ENCODE measurements at regions not wholly inside any gene's neighbourhood (a gene's known extent, or its start where the extent isn't known, plus 50 kb on each side); places are given as distances from the start of the nearest gene placed in this dataset.
A peak's percentile ranks its signal among the peaks of the same experiment; 100 is the strongest.

DNA sequence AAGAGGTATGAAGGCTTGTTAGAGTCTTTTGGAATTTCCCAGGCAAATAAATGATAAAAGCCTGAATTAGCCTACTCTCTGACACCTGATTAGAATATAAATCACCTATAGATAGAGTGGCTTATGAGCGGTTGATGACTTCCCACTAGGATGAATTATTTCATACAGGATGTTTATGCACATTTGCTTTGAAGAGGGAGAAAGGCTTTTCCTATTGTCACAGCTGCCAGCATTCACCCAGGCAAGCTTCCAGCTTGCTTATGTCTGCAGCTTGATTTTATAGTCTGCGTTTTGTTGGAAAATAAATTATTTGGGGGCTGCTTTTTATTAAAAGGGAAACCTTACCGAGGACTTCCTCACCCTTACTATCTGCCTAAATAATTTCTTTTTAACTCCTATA, 51.3 kb upstream of the EIF2S2 start:
- 46 to 66% (median 61%) methylated on average over 3 of the region's 3 CpGs for WGBS, 5 donors
- peak in 1 of 2 donors; percentile 35 for DNase-seq
- intact Hi-C loops (cut with DNase I; ENCODE audit: low total_unique reads), result no loop called here

GRCh38 chr20:34164381-34164984, 52.4 kb upstream of the EIF2S2 start:
- Histone ChIP-seq H3K27me3 (peaks cover 0 to 4% (median 0%) of the 10 kb centered on the region in 3 donors), H3K4me3 (no peak overlapping the region), H3K36me3 (no peaks in the 10 kb centered on the region), H3K27ac (no peak overlapping the region), H3K9me3 (no peaks in the 10 kb centered on the region), H3K4me1 (no peaks in the 10 kb centered on the region)
- TF ChIP-seq, protein P1, sequence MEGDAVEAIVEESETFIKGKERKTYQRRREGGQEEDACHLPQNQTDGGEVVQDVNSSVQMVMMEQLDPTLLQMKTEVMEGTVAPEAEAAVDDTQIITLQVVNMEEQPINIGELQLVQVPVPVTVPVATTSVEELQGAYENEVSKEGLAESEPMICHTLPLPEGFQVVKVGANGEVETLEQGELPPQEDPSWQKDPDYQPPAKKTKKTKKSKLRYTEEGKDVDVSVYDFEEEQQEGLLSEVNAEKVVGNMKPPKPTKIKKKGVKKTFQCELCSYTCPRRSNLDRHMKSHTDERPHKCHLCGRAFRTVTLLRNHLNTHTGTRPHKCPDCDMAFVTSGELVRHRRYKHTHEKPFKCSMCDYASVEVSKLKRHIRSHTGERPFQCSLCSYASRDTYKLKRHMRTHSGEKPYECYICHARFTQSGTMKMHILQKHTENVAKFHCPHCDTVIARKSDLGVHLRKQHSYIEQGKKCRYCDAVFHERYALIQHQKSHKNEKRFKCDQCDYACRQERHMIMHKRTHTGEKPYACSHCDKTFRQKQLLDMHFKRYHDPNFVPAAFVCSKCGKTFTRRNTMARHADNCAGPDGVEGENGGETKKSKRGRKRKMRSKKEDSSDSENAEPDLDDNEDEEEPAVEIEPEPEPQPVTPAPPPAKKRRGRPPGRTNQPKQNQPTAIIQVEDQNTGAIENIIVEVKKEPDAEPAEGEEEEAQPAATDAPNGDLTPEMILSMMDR (IDR thresholded peaks at IDR 0.05), result no peak
- no peak for TF ChIP-seq POLR2AphosphoS5 (IDR thresholded peaks at IDR 0.05)
- TF ChIP-seq EP300 (IDR thresholded peaks at IDR 0.05), result no peak
- TF ChIP-seq POLR2A (IDR thresholded peaks at IDR 0.05), result no peak
- DNase-seq, result no peak
- WGBS, 5 donors, result 85 to 93% (median 90%) methylated on average over 5 of the region's 5 CpGs
- intact Hi-C loops (cut with DNase I; ENCODE audit: low total_unique reads), result no loop called here

More for the DNA sequence above, 51.3 kb upstream of the EIF2S2 start:
- Histone ChIP-seq H3K36me3 (no peaks in the 10 kb centered on the region), H3K4me3 (no peak overlapping the region), H3K27me3 (peaks cover 0 to 2% (median 0%) of the 10 kb centered on the region in 3 donors), H3K9me3 (no peaks in the 10 kb centered on the region), H3K4me1 (no peaks in the 10 kb centered on the region), H3K27ac (no peak overlapping the region)
- TF ChIP-seq POLR2AphosphoS5 (IDR thresholded peaks at IDR 0.05), result no peak
- no peak for TF ChIP-seq EP300 (IDR thresholded peaks at IDR 0.05)
- TF ChIP-seq POLR2A (IDR thresholded peaks at IDR 0.05), result no peak
- TF ChIP-seq, protein P1 (IDR thresholded peaks at IDR 0.05), result no peak

DNA sequence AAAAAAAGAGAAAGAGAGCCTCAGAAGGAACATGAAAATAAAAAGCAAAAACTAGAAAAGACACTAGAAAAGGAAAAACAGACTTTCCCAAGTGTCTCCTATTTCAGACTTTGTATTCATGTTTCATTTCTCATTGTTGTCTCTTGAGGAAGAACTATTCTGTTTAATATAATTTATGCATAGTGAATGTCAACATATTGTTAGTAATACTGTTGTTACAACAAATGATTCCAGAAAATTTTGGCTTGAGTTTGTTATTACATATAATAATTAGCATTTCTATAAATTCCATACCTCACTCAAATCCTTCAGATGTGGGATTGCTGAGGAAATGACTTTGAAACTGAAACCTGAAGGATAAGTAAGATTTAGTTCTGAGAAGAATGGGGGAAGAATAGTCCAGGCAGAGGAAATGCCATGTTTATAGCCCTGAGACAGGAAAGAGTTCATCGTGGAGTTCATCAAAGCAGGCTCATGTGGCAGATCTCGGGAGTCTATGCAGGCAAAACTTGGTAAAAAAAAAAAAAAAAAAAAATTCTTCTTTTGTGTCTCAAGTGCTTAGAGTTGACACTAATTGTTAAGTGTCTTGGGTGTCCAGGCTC, 53.1 kb upstream of the EIF2S2 start:
- no peaks in the 10 kb centered on the region for H3K4me1 ChIP-seq
- intact Hi-C loops (cut with DNase I; ENCODE audit: low total_unique reads), result no loop called here
- no peaks in the 10 kb centered on the region for H3K36me3 ChIP-seq
- no peak overlapping the region for H3K4me3 ChIP-seq
- H3K9me3 ChIP-seq, result no peaks in the 10 kb centered on the region
- no peak overlapping the region for H3K27ac ChIP-seq
- 11 to 39% (median 33%) methylated on average over 2 of the region's 2 CpGs for WGBS, 5 donors
- TF ChIP-seq, protein P1 (IDR thresholded peaks at IDR 0.05), result no peak
- TF ChIP-seq EP300 (IDR thresholded peaks at IDR 0.05) (no peak), POLR2AphosphoS5 (IDR thresholded peaks at IDR 0.05) (no peak)
- H3K27me3 ChIP-seq, result peaks cover 0 to 4% (median 0%) of the 10 kb centered on the region in 3 donors
- DNase-seq, result no peak

DNA sequence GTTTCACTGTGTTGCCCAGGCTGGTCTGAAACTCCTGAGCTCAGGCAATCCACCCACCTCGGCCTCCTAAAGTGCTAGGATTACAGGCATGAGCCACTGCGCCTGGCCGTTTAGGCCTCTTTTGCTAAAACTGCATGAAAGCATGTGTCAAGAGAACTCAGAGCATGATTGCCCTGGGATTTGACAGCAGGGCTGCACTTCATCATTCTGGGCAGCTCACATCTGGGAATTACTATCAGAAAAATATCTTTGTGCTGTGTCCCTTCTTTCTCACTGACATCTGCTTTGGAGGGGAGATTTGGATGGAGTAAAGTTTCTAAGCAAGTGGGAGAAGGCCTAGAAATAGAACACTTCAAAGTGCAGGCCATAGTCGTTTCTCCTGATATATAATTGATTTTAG, 59.6 kb upstream of the EIF2S2 start:
- Histone ChIP-seq H3K27ac (no peak overlapping the region), H3K36me3 (no peaks in the 10 kb centered on the region), H3K9me3 (no peaks in the 10 kb centered on the region), H3K4me1 (no peaks in the 10 kb centered on the region), H3K27me3 (peaks cover 0 to 4% (median 0%) of the 10 kb centered on the region in 3 donors), H3K4me3 (no peak overlapping the region)
- intact Hi-C loops (cut with DNase I; ENCODE audit: low total_unique reads), result no loop called here
- peak in 1 of 2 donors; percentile 14 for DNase-seq
- TF ChIP-seq, protein P1 (IDR thresholded peaks at IDR 0.05), result no peak
- TF ChIP-seq POLR2AphosphoS5 (IDR thresholded peaks at IDR 0.05) (no peak), POLR2A (IDR thresholded peaks at IDR 0.05) (no peak), EP300 (IDR thresholded peaks at IDR 0.05) (no peak)
- 70 to 82% (median 77%) methylated on average over 4 of the region's 4 CpGs for WGBS, 5 donors

Measured in stomach (tissue), 8 donors.